Gastroesophageal sphincter (tissue), 3 donors: ENCODE measurements at regions not wholly inside any gene's neighbourhood (a gene's known extent, or its start where the extent isn't known, plus 50 kb on each side); places are given as distances from the start of the nearest gene placed in this dataset.

Source experiments
- EP300 ChIP-seq: sonication (generic); formaldehyde crosslinking; IDR thresholded peaks from one replicate; pipeline ENCODE4 v1.6.1; 2017; ENCODE audit warnings: antibody characterized with exemption, mild to moderate bottlenecking
- POLR2A ChIP-seq, 2 donors: fragments of 450-650 bp; IDR thresholded peaks; one replicate each; pipeline ENCODE4 v1.6.1; 2017; ENCODE audit warnings: antibody characterized with exemption in 2 of 2, mild to moderate bottlenecking in 2 of 2, moderate library complexity in 1 of 2
- TF ChIP-seq, protein P1 (sequence below), 4 experiments: fragments of 200-600 bp in 2 of 4; fragments of 450-650 bp in 2 of 4; sonication (generic) in 1 of 4; IDR thresholded peaks; one replicate each; pipeline ENCODE4 v1.5.1; 2017 to 2019; ENCODE audit warnings: antibody characterized with exemption in 4 of 4, mild to moderate bottlenecking in 2 of 4, moderate library complexity in 2 of 4

DNA sequence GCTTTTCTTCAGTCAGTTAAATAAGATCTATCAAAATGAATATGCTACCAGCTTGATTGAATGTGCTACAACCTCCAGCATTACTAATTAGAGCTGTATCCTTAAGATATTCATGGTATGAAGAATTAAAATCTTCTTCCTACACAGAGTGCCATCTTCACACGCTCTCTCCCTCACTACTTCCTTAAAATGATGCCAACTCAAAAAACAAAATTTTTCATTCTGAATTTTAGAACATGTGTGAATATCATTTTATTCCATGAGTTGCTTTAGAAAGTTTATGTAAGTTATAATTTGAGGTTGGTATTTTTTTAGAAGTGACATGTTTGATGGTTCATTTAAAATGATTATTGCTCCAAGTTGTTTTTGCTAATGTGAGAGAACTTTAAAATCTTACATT is 407.5 kb upstream of the CELF2 start:
- TF ChIP-seq POLR2A (IDR thresholded peaks at IDR 0.05) (no peak), EP300 (no peak)
- TF ChIP-seq, protein P1, sequence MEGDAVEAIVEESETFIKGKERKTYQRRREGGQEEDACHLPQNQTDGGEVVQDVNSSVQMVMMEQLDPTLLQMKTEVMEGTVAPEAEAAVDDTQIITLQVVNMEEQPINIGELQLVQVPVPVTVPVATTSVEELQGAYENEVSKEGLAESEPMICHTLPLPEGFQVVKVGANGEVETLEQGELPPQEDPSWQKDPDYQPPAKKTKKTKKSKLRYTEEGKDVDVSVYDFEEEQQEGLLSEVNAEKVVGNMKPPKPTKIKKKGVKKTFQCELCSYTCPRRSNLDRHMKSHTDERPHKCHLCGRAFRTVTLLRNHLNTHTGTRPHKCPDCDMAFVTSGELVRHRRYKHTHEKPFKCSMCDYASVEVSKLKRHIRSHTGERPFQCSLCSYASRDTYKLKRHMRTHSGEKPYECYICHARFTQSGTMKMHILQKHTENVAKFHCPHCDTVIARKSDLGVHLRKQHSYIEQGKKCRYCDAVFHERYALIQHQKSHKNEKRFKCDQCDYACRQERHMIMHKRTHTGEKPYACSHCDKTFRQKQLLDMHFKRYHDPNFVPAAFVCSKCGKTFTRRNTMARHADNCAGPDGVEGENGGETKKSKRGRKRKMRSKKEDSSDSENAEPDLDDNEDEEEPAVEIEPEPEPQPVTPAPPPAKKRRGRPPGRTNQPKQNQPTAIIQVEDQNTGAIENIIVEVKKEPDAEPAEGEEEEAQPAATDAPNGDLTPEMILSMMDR (IDR thresholded peaks at IDR 0.05): no peak
